ENCODE measurements at regions not wholly inside any gene's neighbourhood (a gene's known extent, or its start where the extent isn't known, plus 50 kb on each side); places are given as distances from the start of the nearest gene placed in this dataset.

DNA sequence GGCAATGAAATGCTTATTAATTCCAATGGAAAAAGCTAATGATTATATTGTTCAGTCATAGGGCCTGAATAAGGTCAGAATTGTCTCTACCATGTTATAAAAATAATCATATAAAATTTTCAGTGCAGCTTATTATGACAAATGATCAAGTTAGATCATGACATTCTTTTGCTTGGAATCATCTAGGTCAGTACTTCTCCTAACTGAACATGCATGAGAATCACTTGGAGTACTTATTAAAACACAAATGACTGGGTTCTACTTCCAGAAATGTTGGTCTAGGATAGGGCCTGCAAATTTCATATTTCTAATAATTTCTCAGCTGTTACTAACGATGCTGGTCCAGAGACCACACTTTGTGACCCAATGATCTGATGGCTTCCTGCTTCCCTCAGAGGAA is 806.0 kb upstream of the ZNF608 start:
- Histone ChIP-seq H3K27me3 (ENCODE audit: control insufficient read depth in 1 of 2, insufficient read depth in 2 of 2, low read length in 2 of 2) (no peaks in the 10 kb centered on the region), H3K36me3 (ENCODE audit: control insufficient read depth in 2 of 2, insufficient read depth in 2 of 2, low read length in 1 of 2) (no peaks in the 10 kb centered on the region), H3K4me3 (ENCODE audit: low read depth in 1 of 2, low read length in 2 of 2) (no peak overlapping the region), H3K9me3 (ENCODE audit: control insufficient read depth in 2 of 2, insufficient read depth in 1 of 2, low read depth in 1 of 2, low read length in 1 of 2) (no peaks in the 10 kb centered on the region), H3K4me1 (ENCODE audit: control insufficient read depth in 2 of 2, insufficient read depth in 2 of 2, low read length in 1 of 2) (peaks cover 0 to 3% of the 10 kb centered on the region in 2 donors), H3K27ac (ENCODE audit: low read depth in 2 of 2, low read length in 1 of 2) (no peak overlapping the region)
- WGBS, 2 donors: 66 to 80% methylated on average over 1 of the region's 1 CpG

DNA sequence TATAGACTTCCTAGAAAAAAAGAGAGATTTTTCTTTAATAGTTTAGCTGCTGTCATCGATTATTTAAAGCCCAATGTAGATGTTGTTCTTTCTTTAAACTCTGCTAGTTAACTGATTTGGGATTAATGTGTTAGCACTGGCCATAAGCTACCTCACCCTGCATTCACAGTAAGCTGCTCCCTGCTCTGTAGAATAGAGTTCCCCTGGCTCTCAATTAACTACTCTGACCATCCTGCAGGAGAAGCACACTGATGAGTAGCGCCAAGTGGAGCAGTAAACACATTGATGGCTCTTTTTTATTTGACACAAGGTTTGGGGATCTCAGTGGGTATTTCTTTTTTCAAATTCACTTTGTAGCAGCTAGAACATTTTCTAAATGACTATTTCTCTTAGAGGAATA is 807.9 kb upstream of the ZNF608 start:
- no peaks in the 10 kb centered on the region for H3K36me3 ChIP-seq (ENCODE audit: control insufficient read depth in 2 of 2, insufficient read depth in 2 of 2, low read length in 1 of 2)
- H3K27me3 ChIP-seq (ENCODE audit: control insufficient read depth in 1 of 2, insufficient read depth in 2 of 2, low read length in 2 of 2): no peaks in the 10 kb centered on the region
- peaks cover 0 to 1% of the 10 kb centered on the region in 2 donors for H3K4me1 ChIP-seq (ENCODE audit: control insufficient read depth in 2 of 2, insufficient read depth in 2 of 2, low read length in 1 of 2)
- H3K27ac ChIP-seq (ENCODE audit: low read depth in 2 of 2, low read length in 1 of 2): no peak overlapping the region
- no peaks in the 10 kb centered on the region for H3K9me3 ChIP-seq (ENCODE audit: control insufficient read depth in 2 of 2, insufficient read depth in 1 of 2, low read depth in 1 of 2, low read length in 1 of 2)
- WGBS, 2 donors: 81 to 82% methylated on average over 2 of the region's 2 CpGs
- no peak overlapping the region for H3K4me3 ChIP-seq (ENCODE audit: low read depth in 1 of 2, low read length in 2 of 2)

- no peaks in the 10 kb centered on the region for H3K4me1 ChIP-seq (ENCODE audit: control insufficient read depth in 2 of 2, insufficient read depth in 2 of 2, low read length in 1 of 2)
- no peak overlapping the region for H3K4me3 ChIP-seq (ENCODE audit: low read depth in 1 of 2, low read length in 2 of 2)
- 93 to 94% methylated on average over 4 of the region's 4 CpGs for WGBS, 2 donors
- H3K9me3 ChIP-seq (ENCODE audit: control insufficient read depth in 2 of 2, insufficient read depth in 1 of 2, low read depth in 1 of 2, low read length in 1 of 2): no peaks in the 10 kb centered on the region
- H3K36me3 ChIP-seq (ENCODE audit: control insufficient read depth in 2 of 2, insufficient read depth in 2 of 2, low read length in 1 of 2): no peaks in the 10 kb centered on the region
- no peak overlapping the region for H3K27ac ChIP-seq (ENCODE audit: low read depth in 2 of 2, low read length in 1 of 2)
- no peaks in the 10 kb centered on the region for H3K27me3 ChIP-seq (ENCODE audit: control insufficient read depth in 1 of 2, insufficient read depth in 2 of 2, low read length in 2 of 2)
Measured at GRCh38 chr5:125555591-125555990, 809.2 kb upstream of the ZNF608 start.

DNA sequence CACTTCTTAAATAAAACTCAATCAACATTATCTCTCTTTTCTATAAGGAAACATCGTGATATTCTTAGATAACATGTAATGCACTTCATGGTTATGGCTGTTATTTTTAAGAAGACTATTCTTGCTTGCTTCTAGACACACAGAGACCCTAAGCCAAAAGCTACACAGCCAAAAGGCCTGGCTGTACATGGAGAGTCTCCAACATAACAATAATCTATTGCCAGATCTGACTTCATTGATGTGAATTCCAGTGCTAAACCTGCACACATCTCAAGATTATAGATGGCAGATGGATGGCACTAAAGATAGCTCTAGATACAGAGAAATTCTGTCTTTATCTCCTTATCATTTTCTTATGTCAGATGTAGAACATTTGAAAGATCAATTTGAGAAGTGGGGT is 811.6 kb upstream of the ZNF608 start:
- H3K27me3 ChIP-seq (ENCODE audit: control insufficient read depth in 1 of 2, insufficient read depth in 2 of 2, low read length in 2 of 2): no peaks in the 10 kb centered on the region
- no peak overlapping the region for H3K27ac ChIP-seq (ENCODE audit: low read depth in 2 of 2, low read length in 1 of 2)
- 80 to 92% methylated on average over 1 of the region's 1 CpG for WGBS, 2 donors
- H3K9me3 ChIP-seq (ENCODE audit: control insufficient read depth in 2 of 2, insufficient read depth in 1 of 2, low read depth in 1 of 2, low read length in 1 of 2): no peaks in the 10 kb centered on the region
- no peak overlapping the region for H3K4me3 ChIP-seq (ENCODE audit: low read depth in 1 of 2, low read length in 2 of 2)
- no peaks in the 10 kb centered on the region for H3K36me3 ChIP-seq (ENCODE audit: control insufficient read depth in 2 of 2, insufficient read depth in 2 of 2, low read length in 1 of 2)
- no peaks in the 10 kb centered on the region for H3K4me1 ChIP-seq (ENCODE audit: control insufficient read depth in 2 of 2, insufficient read depth in 2 of 2, low read length in 1 of 2)

DNA sequence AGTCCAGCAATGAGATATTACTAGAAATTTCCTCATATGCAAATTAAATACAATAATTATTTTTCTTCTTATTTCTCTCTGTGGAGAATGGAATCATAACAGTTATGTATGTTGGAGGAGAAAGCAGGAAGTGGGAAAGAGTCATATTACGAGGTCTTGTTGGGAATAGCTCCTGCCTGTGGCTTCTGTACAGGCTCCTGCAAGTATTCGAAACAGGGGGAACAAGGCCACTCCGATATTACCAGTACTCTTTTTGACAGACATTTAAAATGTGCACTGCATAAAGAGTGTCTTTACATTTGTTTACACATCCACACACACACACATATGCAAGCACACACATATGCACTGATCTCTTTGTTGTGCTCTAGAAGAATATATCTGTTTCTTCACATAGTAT is 812.0 kb upstream of the ZNF608 start:
- no peak overlapping the region for H3K4me3 ChIP-seq (ENCODE audit: low read depth in 1 of 2, low read length in 2 of 2)
- H3K9me3 ChIP-seq (ENCODE audit: control insufficient read depth in 2 of 2, insufficient read depth in 1 of 2, low read depth in 1 of 2, low read length in 1 of 2): no peaks in the 10 kb centered on the region
- whole genome bisulfite sequencing, 2 donors: 67 to 76% methylated on average over 3 of the region's 3 CpGs
- H3K4me1 ChIP-seq (ENCODE audit: control insufficient read depth in 2 of 2, insufficient read depth in 2 of 2, low read length in 1 of 2): no peaks in the 10 kb centered on the region
- H3K27me3 ChIP-seq (ENCODE audit: control insufficient read depth in 1 of 2, insufficient read depth in 2 of 2, low read length in 2 of 2): no peaks in the 10 kb centered on the region
- no peaks in the 10 kb centered on the region for H3K36me3 ChIP-seq (ENCODE audit: control insufficient read depth in 2 of 2, insufficient read depth in 2 of 2, low read length in 1 of 2)
- H3K27ac ChIP-seq (ENCODE audit: low read depth in 2 of 2, low read length in 1 of 2): no peak overlapping the region

- H3K27me3 ChIP-seq (ENCODE audit: control insufficient read depth in 1 of 2, insufficient read depth in 2 of 2, low read length in 2 of 2): no peaks in the 10 kb centered on the region
- no peaks in the 10 kb centered on the region for H3K9me3 ChIP-seq (ENCODE audit: control insufficient read depth in 2 of 2, insufficient read depth in 1 of 2, low read depth in 1 of 2, low read length in 1 of 2)
- 22 to 26% methylated on average over 2 of the region's 2 CpGs for WGBS, 2 donors
- H3K36me3 ChIP-seq (ENCODE audit: control insufficient read depth in 2 of 2, insufficient read depth in 2 of 2, low read length in 1 of 2): no peaks in the 10 kb centered on the region
- no peaks in the 10 kb centered on the region for H3K4me1 ChIP-seq (ENCODE audit: control insufficient read depth in 2 of 2, insufficient read depth in 2 of 2, low read length in 1 of 2)
- H3K27ac ChIP-seq (ENCODE audit: low read depth in 2 of 2, low read length in 1 of 2): no peak overlapping the region
- no peak overlapping the region for H3K4me3 ChIP-seq (ENCODE audit: low read depth in 1 of 2, low read length in 2 of 2)
Measured at GRCh38 chr5:125559296-125559695, 812.9 kb upstream of the ZNF608 start.

- no peaks in the 10 kb centered on the region for H3K4me1 ChIP-seq (ENCODE audit: control insufficient read depth in 2 of 2, insufficient read depth in 2 of 2, low read length in 1 of 2)
- 78 to 79% methylated on average over 4 of the region's 4 CpGs for WGBS, 2 donors
- H3K9me3 ChIP-seq (ENCODE audit: control insufficient read depth in 2 of 2, insufficient read depth in 1 of 2, low read depth in 1 of 2, low read length in 1 of 2): no peaks in the 10 kb centered on the region
- H3K36me3 ChIP-seq (ENCODE audit: control insufficient read depth in 2 of 2, insufficient read depth in 2 of 2, low read length in 1 of 2): no peaks in the 10 kb centered on the region
- H3K4me3 ChIP-seq (ENCODE audit: low read depth in 1 of 2, low read length in 2 of 2): no peak overlapping the region
- H3K27me3 ChIP-seq (ENCODE audit: control insufficient read depth in 1 of 2, insufficient read depth in 2 of 2, low read length in 2 of 2): no peaks in the 10 kb centered on the region
- no peak overlapping the region for H3K27ac ChIP-seq (ENCODE audit: low read depth in 2 of 2, low read length in 1 of 2)
Measured at GRCh38 chr5:125560476-125561225, 814.2 kb upstream of the ZNF608 start.

- 95% methylated on average over 5 of the region's 5 CpGs for WGBS, 2 donors
- no peaks in the 10 kb centered on the region for H3K4me1 ChIP-seq (ENCODE audit: control insufficient read depth in 2 of 2, insufficient read depth in 2 of 2, low read length in 1 of 2)
- no peaks in the 10 kb centered on the region for H3K27me3 ChIP-seq (ENCODE audit: control insufficient read depth in 1 of 2, insufficient read depth in 2 of 2, low read length in 2 of 2)
- H3K9me3 ChIP-seq (ENCODE audit: control insufficient read depth in 2 of 2, insufficient read depth in 1 of 2, low read depth in 1 of 2, low read length in 1 of 2): no peaks in the 10 kb centered on the region
- no peak overlapping the region for H3K4me3 ChIP-seq (ENCODE audit: low read depth in 1 of 2, low read length in 2 of 2)
- H3K27ac ChIP-seq (ENCODE audit: low read depth in 2 of 2, low read length in 1 of 2): no peak overlapping the region
- no peaks in the 10 kb centered on the region for H3K36me3 ChIP-seq (ENCODE audit: control insufficient read depth in 2 of 2, insufficient read depth in 2 of 2, low read length in 1 of 2)
Measured at GRCh38 chr5:125564317-125564975, 818.0 kb upstream of the ZNF608 start.

- no peak overlapping the region for H3K27ac ChIP-seq (ENCODE audit: low read depth in 2 of 2, low read length in 1 of 2)
- WGBS, 2 donors: 64 to 77% methylated on average over 9 of the region's 9 CpGs
- no peaks in the 10 kb centered on the region for H3K36me3 ChIP-seq (ENCODE audit: control insufficient read depth in 2 of 2, insufficient read depth in 2 of 2, low read length in 1 of 2)
- no peaks in the 10 kb centered on the region for H3K27me3 ChIP-seq (ENCODE audit: control insufficient read depth in 1 of 2, insufficient read depth in 2 of 2, low read length in 2 of 2)
- no peaks in the 10 kb centered on the region for H3K4me1 ChIP-seq (ENCODE audit: control insufficient read depth in 2 of 2, insufficient read depth in 2 of 2, low read length in 1 of 2)
- H3K9me3 ChIP-seq (ENCODE audit: control insufficient read depth in 2 of 2, insufficient read depth in 1 of 2, low read depth in 1 of 2, low read length in 1 of 2): no peaks in the 10 kb centered on the region
- H3K4me3 ChIP-seq (ENCODE audit: low read depth in 1 of 2, low read length in 2 of 2): no peak overlapping the region
Measured at GRCh38 chr5:125574491-125575044, 828.1 kb upstream of the ZNF608 start.

Data from esophagus (tissue), 2 donors.